ENCODE measurements at regions not wholly inside any gene's neighbourhood (a gene's known extent, or its start where the extent isn't known, plus 50 kb on each side); places are given as distances from the start of the nearest gene placed in this dataset.

DNA sequence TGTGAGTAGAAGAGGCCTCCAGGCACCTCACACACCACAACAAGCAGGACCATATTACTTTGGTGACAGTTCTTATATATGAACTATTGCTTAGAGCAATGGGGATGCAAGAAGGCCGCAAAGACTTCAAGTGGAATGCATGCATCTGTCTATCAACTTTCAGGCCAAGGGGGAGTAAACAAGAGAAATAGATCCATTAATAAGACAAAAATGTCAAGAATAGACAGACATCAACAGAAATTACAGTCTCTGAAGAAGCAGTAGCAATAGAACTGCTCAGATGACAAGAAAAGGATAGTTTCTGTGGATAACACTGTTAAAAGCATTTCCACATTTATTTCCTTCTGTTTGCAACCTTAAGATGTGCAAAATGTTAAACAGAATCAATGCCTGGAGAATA is 1057.7 kb downstream of the UQCRFS1 start:
- Mint-ChIP-seq H3K27ac (no peak overlapping the region), H3K4me3 (no peak overlapping the region), H3K36me3 (ENCODE audit: low read depth) (no peaks in the 10 kb centered on the region), H3K27me3 (ENCODE audit: low read depth, poor library complexity) (peaks cover 4% of the 10 kb centered on the region), H3K4me1 (peaks cover 23% of the 10 kb centered on the region), H3K9me3 (peaks cover 30% of the 10 kb centered on the region)
- no peak for DNase-seq
- TF ChIP-seq, protein P1, sequence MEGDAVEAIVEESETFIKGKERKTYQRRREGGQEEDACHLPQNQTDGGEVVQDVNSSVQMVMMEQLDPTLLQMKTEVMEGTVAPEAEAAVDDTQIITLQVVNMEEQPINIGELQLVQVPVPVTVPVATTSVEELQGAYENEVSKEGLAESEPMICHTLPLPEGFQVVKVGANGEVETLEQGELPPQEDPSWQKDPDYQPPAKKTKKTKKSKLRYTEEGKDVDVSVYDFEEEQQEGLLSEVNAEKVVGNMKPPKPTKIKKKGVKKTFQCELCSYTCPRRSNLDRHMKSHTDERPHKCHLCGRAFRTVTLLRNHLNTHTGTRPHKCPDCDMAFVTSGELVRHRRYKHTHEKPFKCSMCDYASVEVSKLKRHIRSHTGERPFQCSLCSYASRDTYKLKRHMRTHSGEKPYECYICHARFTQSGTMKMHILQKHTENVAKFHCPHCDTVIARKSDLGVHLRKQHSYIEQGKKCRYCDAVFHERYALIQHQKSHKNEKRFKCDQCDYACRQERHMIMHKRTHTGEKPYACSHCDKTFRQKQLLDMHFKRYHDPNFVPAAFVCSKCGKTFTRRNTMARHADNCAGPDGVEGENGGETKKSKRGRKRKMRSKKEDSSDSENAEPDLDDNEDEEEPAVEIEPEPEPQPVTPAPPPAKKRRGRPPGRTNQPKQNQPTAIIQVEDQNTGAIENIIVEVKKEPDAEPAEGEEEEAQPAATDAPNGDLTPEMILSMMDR (IDR thresholded peaks at IDR 0.05), result no peak

DNA sequence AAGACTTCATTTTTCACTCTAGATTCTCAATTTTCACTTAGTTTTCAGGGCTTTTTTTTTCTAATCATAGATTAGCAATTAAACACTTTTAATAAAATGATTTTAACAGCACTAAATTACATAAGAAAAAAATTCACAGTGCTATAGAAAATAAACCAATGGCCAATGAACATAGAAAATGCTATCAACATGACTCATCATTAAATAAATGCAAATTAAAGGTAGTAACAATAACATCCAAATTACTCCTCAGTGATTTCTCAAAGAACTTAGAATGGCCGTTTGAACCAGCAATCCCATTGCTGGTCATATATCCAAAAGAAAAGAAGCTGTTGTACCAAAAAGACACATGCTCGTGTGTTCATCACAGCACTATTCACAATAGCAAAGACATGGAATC is 1058.9 kb downstream of the UQCRFS1 start:
- TF ChIP-seq, protein P1 (IDR thresholded peaks at IDR 0.05), result no peak
- H3K4me1 Mint-ChIP-seq, result peaks cover 23% of the 10 kb centered on the region
- H3K27ac Mint-ChIP-seq, result no peak overlapping the region
- no peaks in the 10 kb centered on the region for H3K36me3 Mint-ChIP-seq (ENCODE audit: low read depth)
- H3K4me3 Mint-ChIP-seq, result no peak overlapping the region
- H3K9me3 Mint-ChIP-seq, result peaks cover 21% of the 10 kb centered on the region
- no peak for DNase-seq
- peaks cover 4% of the 10 kb centered on the region for H3K27me3 Mint-ChIP-seq (ENCODE audit: low read depth, poor library complexity)

DNA sequence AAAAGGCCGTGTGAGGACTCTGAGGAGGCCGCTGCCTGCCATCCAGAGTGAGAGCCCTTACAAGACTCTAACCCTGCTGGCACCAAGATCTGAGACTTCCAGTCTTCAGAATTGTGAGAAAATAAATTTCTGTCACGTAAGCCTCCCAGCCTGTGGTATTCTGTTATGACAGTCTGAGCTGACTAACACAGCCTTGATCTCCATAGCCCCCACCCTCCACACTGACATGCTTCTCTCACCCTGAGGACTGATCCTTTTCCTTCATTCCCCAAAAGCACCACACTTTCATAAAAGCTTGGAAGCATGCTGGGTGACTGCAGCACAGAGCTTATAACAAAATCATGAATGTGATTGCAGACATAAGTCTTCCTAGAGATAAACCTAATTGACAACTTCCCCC is 1059.8 kb downstream of the UQCRFS1 start:
- Mint-ChIP-seq H3K27ac (no peak overlapping the region), H3K36me3 (ENCODE audit: low read depth) (no peaks in the 10 kb centered on the region), H3K4me1 (peaks cover 23% of the 10 kb centered on the region), H3K4me3 (no peak overlapping the region), H3K9me3 (peaks cover 13% of the 10 kb centered on the region), H3K27me3 (ENCODE audit: low read depth, poor library complexity) (peaks cover 4% of the 10 kb centered on the region)
- DNase-seq, result no peak
- TF ChIP-seq, protein P1 (IDR thresholded peaks at IDR 0.05), result no peak

DNA sequence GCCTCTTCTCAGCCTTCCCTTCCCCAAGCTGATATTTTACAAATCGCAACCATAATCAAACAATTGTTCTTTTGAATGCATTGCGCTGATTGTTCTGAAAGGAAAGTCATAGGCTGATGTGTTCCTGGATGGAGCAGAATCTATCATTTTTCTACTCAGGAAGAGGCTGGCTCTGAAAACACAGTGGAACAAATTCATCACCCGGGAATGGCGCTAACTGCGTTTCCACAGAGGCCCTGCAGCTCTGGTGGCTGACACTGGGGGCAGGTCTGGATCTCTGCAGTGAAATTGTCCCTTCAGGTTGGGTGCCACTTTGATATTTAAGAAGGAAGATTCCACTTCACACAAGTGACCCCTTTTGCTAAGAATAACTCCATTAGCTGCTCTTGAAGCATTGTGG is 1060.8 kb downstream of the UQCRFS1 start:
- H3K27ac Mint-ChIP-seq, result no peak overlapping the region
- no peak overlapping the region for H3K4me3 Mint-ChIP-seq
- H3K9me3 Mint-ChIP-seq, result peaks cover 5% of the 10 kb centered on the region
- H3K36me3 Mint-ChIP-seq (ENCODE audit: low read depth), result no peaks in the 10 kb centered on the region
- H3K27me3 Mint-ChIP-seq (ENCODE audit: low read depth, poor library complexity), result peaks cover 4% of the 10 kb centered on the region
- DNase-seq, result no peak
- peaks cover 23% of the 10 kb centered on the region for H3K4me1 Mint-ChIP-seq
- TF ChIP-seq, protein P1 (IDR thresholded peaks at IDR 0.05), result no peak

DNA sequence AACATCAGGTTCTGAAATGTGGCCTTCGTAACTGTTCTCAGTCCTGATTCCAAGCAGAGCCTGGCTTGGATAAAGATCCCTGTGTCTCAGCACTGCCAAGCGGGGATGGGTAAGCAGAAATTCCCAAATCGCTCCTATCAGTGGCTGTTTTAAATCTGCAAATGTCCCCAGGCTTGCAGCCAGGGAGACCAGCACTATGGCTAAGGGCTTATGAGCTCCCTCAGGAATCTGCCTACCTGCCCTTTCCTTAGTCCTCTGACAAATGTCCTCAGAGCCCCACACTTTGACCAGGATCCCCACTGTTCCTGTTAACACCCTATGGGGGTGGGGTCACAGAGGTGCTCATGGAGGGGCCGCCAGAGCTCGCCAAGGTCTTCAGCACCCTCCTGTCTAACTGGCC is 1062.8 kb downstream of the UQCRFS1 start:
- Mint-ChIP-seq H3K27ac (no peak overlapping the region), H3K9me3 (no peaks in the 10 kb centered on the region), H3K4me3 (no peak overlapping the region), H3K27me3 (ENCODE audit: low read depth, poor library complexity) (peaks cover 11% of the 10 kb centered on the region), H3K36me3 (ENCODE audit: low read depth) (no peaks in the 10 kb centered on the region), H3K4me1 (peaks cover 23% of the 10 kb centered on the region)
- DNase-seq, result no peak
- TF ChIP-seq, protein P1 (IDR thresholded peaks at IDR 0.05), result no peak

DNA sequence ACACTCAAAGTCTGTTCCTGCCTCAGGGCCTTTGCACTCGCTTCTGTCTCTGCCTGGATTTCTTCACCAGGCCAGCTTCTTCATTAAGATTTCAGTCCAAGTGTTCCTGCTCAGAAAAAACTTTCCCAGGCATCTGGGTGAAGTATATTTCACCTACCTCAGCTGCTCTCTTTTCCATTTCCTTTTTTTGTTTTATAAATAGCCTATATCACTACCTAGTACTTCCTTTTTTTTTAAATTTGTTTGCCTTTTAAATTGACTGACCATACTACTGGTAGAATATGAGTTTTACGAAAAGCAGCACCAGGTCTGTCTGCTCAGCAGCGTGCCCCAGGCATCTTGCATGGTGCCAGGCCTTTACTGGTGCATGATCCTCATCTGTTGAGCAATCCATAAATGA is 1064.4 kb downstream of the UQCRFS1 start:
- TF ChIP-seq, protein P1 (IDR thresholded peaks at IDR 0.05), result no peak
- Mint-ChIP-seq H3K4me1 (peaks cover 22% of the 10 kb centered on the region), H3K27ac (no peak overlapping the region), H3K36me3 (ENCODE audit: low read depth) (no peaks in the 10 kb centered on the region), H3K27me3 (ENCODE audit: low read depth, poor library complexity) (peaks cover 11% of the 10 kb centered on the region), H3K4me3 (no peak overlapping the region), H3K9me3 (no peaks in the 10 kb centered on the region)
- DNase-seq, result no peak
